PC-9 (cell line): ENCODE measurements at regions not wholly inside any gene's neighbourhood (a gene's known extent, or its start where the extent isn't known, plus 50 kb on each side); places are given as distances from the start of the nearest gene placed in this dataset.

ENCODE experiments used
- EZH2 ChIP-seq: fragments of 200-600 bp; sonication (generic); IDR thresholded peaks from 2 replicates; pipeline ENCODE4 v1.8.0; 2017; ENCODE audit warnings: antibody characterized with exemption, low read depth
- TF ChIP-seq, protein P1 (sequence below): fragments of 200-600 bp; sonication (generic); conservative IDR thresholded peaks from 2 replicates; pipeline ENCODE4 v1.6.1; 2017; ENCODE audit warnings: mixed run types, antibody characterized with exemption, mild to moderate bottlenecking, moderate library complexity

DNA sequence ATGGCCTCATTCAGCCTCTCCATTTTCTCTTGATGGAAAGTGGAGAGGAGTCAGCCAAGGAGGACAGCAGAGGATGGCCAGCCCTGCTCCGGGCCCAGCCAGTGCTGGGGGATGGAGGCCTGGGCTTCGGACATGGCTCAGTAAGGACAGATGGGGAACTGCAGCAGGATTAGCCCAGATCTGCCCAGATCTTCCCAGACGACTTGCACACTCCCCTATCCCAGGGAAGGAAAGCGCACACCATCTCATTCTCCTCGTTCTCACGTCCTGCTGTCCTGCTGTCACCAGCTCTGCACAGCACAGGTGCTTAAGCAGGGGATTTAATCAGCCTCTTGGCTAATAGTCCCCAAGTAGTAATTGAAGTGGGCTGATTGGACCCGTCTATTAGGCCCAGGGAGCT is 100.2 kb upstream of the SDK2 start:
- TF ChIP-seq, protein P1, sequence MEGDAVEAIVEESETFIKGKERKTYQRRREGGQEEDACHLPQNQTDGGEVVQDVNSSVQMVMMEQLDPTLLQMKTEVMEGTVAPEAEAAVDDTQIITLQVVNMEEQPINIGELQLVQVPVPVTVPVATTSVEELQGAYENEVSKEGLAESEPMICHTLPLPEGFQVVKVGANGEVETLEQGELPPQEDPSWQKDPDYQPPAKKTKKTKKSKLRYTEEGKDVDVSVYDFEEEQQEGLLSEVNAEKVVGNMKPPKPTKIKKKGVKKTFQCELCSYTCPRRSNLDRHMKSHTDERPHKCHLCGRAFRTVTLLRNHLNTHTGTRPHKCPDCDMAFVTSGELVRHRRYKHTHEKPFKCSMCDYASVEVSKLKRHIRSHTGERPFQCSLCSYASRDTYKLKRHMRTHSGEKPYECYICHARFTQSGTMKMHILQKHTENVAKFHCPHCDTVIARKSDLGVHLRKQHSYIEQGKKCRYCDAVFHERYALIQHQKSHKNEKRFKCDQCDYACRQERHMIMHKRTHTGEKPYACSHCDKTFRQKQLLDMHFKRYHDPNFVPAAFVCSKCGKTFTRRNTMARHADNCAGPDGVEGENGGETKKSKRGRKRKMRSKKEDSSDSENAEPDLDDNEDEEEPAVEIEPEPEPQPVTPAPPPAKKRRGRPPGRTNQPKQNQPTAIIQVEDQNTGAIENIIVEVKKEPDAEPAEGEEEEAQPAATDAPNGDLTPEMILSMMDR: no peak
- TF ChIP-seq EZH2: no peak
